ENCODE measurements at regions not wholly inside any gene's neighbourhood (a gene's known extent, or its start where the extent isn't known, plus 50 kb on each side); places are given as distances from the start of the nearest gene placed in this dataset.

DNA sequence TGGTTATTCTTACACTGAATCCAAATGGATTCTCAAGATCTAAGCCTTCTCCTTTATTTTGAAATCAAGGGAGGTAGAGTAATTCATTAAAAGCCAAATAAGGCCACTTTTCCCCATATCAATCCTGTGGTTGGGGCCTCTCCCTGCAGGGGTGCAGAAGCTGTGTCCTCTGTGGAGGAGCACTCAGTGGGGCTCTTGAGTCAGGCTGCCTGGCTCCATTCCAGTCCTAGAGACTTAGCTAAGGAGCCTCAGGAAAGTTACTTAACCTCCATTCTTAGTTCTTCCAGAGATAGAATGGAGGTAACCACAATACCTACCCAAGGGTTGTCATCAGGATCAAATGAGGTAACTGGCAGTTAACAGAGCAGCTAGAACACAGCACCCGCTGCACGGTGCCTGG is 564.3 kb downstream of the CMPK2 start (continued):
- TF ChIP-seq POLR2A (IDR thresholded peaks at IDR 0.05; ENCODE audit: control extremely low read depth in 1 of 2, low read depth in 2 of 2, low read length in 2 of 2): no peak
- TF ChIP-seq TBP (IDR thresholded peaks at IDR 0.05; ENCODE audit: low read depth, low read length): no peak
- TF ChIP-seq KDM5A (IDR thresholded peaks at IDR 0.05; ENCODE audit: low read length): no peak
- TF ChIP-seq JUN (IDR thresholded peaks at IDR 0.05; ENCODE audit: low read depth, low read length): no peak
- no peak for TF ChIP-seq JUND (IDR thresholded peaks at IDR 0.05; ENCODE audit: low read length)
- TF ChIP-seq CHD1 (IDR thresholded peaks at IDR 0.05; ENCODE audit: low read depth, low read length): no peak
- TF ChIP-seq HDAC2 (IDR thresholded peaks at IDR 0.05; ENCODE audit: borderline replicate concordance in 1 of 2, low read depth in 2 of 2, low read length in 2 of 2): no peak
- no peak for TF ChIP-seq SAP30 (IDR thresholded peaks at IDR 0.05; ENCODE audit: insufficient read depth, insufficient replicate concordance, low read length)
- no peak for TF ChIP-seq EP300 (IDR thresholded peaks at IDR 0.05; ENCODE audit: borderline replicate concordance in 1 of 2, low read depth in 2 of 2, low read length in 2 of 2)
- TF ChIP-seq CTBP2 (IDR thresholded peaks at IDR 0.05; ENCODE audit: borderline replicate concordance, insufficient read depth, insufficient read length, low read length): no peak
- no peak for TF ChIP-seq NRF1 (IDR thresholded peaks at IDR 0.05; ENCODE audit: low read depth, low read length)
- TF ChIP-seq RAD21 (IDR thresholded peaks at IDR 0.05 in 1 of 2, conservative IDR thresholded peaks at IDR 0.05 in 1 of 2; ENCODE audit: low read depth in 2 of 2, low read length in 2 of 2): no peak

Measured in H1 (cell line).